Naive B cell (primary cell): ENCODE measurements at regions not wholly inside any gene's neighbourhood (a gene's known extent, or its start where the extent isn't known, plus 50 kb on each side); places are given as distances from the start of the nearest gene placed in this dataset.

Experiments
- ATAC-seq, 2 donors: fragments of 150-1000 bp; cut with Tn5 transposase; 2 replicates each; pipeline ENCODE4 v1.10.0; 2021; ENCODE audit warnings: low read depth in 2 of 2, mild to moderate bottlenecking in 2 of 2, moderate library complexity in 2 of 2
- DNase-seq: peaks from one replicate; pipeline ENCODE4 v3.0.0; 2022
- H3K27ac Mint-ChIP-seq, 6 donors: one replicate each; pipeline ENCODE4 v1.8.0; 2020 to 2022; ENCODE audit warnings: mild to moderate bottlenecking in 6 of 6, mixed read lengths in 6 of 6, moderate library complexity in 5 of 6, inconsistent platforms in 2 of 6
- H3K27me3 Mint-ChIP-seq, 3 donors: one replicate each; pipeline ENCODE4 v1.8.0; 2021 to 2022; ENCODE audit warnings: mixed read lengths in 3 of 3, mild to moderate bottlenecking in 1 of 3
- H3K36me3 Mint-ChIP-seq, 2 donors: one replicate each; pipeline ENCODE4 v1.8.0; 2020 to 2022; ENCODE audit warnings: mixed read lengths in 2 of 2, inconsistent platforms in 1 of 2, mild to moderate bottlenecking in 1 of 2
- H3K4me1 Mint-ChIP-seq, 3 donors: one replicate each; pipeline ENCODE4 v1.8.0; 2020 to 2022; ENCODE audit warnings: mixed read lengths in 3 of 3, inconsistent platforms in 1 of 3, mild to moderate bottlenecking in 1 of 3, moderate library complexity in 1 of 3
- H3K4me3 Mint-ChIP-seq, 8 donors: one replicate each; pipeline ENCODE4 v1.8.0; 2020 to 2022; ENCODE audit warnings: mild to moderate bottlenecking in 8 of 8, mixed read lengths in 8 of 8, moderate library complexity in 8 of 8, inconsistent platforms in 2 of 8
- H3K9me3 Mint-ChIP-seq, 7 donors: one replicate each; pipeline ENCODE4 v1.8.0; 2020 to 2022; ENCODE audit warnings: mixed read lengths in 7 of 7, mild to moderate bottlenecking in 5 of 7, inconsistent platforms in 2 of 7, moderate library complexity in 1 of 7

DNA sequence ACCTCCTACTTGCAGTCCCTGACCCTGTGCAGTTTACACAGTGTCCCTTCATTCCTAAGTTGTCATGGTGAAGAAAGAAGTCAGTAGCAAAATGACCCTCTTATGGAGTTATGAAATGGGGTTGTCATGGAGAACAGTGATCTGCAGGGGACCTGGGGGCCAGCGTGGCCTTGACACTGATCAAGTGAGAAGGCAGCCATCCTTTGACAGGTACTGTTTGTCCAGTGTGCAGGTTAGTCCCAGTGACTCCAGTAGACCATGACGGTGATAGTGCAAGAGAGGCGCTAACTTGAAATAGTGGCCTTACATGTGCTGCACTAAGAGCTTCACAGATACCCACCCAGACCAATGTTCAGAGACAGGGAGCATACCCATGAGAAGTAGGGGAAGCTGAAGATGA, 87.9 kb downstream of the IL12A start:
- ATAC-seq: no peak
- peaks cover 0 to 8% (median 0%) of the 10 kb centered on the region in 3 donors for H3K27me3 Mint-ChIP-seq

DNA sequence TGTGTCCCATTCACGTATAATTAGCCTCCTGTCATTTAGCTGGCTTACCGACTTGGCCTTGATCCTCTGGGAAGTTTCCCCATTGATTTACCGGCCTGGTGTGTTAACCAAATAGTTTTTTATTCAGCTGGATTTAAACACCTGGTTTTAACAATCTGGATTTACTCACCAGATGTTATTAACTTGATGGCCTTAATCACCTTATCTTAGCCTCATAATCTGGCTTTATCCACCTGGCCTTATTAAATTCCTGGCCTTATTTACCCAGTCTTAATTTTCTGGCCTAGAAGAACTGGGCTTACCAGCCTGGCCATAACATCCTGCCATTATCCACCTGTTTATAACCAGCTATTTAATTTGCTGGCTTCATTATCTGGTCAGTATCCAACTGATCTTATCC, 89.9 kb downstream of the IL12A start:
- Mint-ChIP-seq H3K4me1 (no peaks in the 10 kb centered on the region), H3K4me3 (no peak overlapping the region), H3K9me3 (peaks cover 2 to 12% (median 6%) of the 10 kb centered on the region in 7 donors), H3K27me3 (peaks cover 0 to 8% (median 0%) of the 10 kb centered on the region in 3 donors), H3K36me3 (peaks cover 0 to 9% of the 10 kb centered on the region in 2 donors), H3K27ac (no peak overlapping the region)
- no peak for DNase-seq
- no peak for ATAC-seq

More for the DNA sequence above, 87.9 kb downstream of the IL12A start:
- no peaks in the 10 kb centered on the region for H3K36me3 Mint-ChIP-seq
- H3K4me1 Mint-ChIP-seq: no peaks in the 10 kb centered on the region
- H3K4me3 Mint-ChIP-seq: no peak overlapping the region
- peaks cover 0 to 2% (median 0%) of the 10 kb centered on the region in 7 donors for H3K9me3 Mint-ChIP-seq
- no peak overlapping the region for H3K27ac Mint-ChIP-seq
- no peak for DNase-seq

DNA sequence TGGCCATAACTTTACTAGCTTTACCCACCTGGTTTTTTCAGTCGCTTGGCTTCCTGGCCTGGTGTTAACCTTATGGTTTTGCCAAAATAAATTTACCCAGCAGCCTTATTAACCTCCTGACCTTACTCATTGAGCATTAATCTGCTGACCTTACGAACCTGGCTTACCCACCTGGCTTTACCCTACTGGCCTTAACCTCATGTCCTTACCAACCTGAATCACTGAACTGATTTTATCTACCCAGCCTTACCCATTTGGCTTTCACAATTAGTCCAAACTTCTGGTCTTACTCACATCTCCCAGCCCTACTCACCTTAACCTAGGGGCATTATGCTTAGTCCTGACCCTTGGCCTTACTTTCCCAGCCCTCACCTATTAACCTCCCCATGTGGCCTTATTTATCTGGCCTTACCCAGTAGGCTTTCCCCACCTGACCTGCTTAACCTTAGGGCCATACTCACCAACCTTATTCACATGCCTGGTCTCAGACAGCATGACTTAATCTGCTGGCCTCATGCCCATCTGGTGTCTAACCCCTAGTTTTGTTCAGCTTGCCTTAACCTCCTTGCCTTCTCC, 93.4 kb downstream of the IL12A start:
- H3K4me3 Mint-ChIP-seq: no peak overlapping the region
- H3K27me3 Mint-ChIP-seq: no peaks in the 10 kb centered on the region
- no peaks in the 10 kb centered on the region for H3K4me1 Mint-ChIP-seq
- no peak for DNase-seq
- H3K9me3 Mint-ChIP-seq: peaks cover 2 to 12% (median 6%) of the 10 kb centered on the region in 7 donors
- peaks cover 0 to 9% of the 10 kb centered on the region in 2 donors for H3K36me3 Mint-ChIP-seq
- no peak for ATAC-seq
- H3K27ac Mint-ChIP-seq: no peak overlapping the region

DNA sequence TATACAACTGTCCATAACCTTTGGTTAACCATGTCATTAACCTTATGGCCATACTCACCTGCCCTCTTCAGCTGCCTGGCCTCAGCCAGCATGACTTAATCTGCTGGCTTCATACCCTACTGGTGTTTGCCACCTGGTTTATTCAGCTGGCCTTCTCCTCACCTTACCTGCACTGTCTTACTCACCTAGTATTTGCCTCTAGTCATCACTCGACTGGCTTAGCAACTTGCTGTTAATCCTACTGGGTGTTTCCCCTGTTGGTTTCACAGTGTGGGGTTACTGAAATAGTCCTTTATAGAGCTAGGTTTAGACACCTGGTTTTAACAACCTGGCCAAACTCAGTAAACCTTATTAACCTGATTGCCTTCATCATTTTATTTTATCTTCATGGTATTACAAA, 96.4 kb downstream of the IL12A start:
- peaks cover 0 to 9% of the 10 kb centered on the region in 2 donors for H3K36me3 Mint-ChIP-seq
- DNase-seq (no peak), ATAC-seq (no peak)
- no peak overlapping the region for H3K4me3 Mint-ChIP-seq
- H3K4me1 Mint-ChIP-seq: no peaks in the 10 kb centered on the region
- peaks cover 2 to 21% (median 8%) of the 10 kb centered on the region in 7 donors for H3K9me3 Mint-ChIP-seq
- no peak overlapping the region for H3K27ac Mint-ChIP-seq
- no peaks in the 10 kb centered on the region for H3K27me3 Mint-ChIP-seq

DNA sequence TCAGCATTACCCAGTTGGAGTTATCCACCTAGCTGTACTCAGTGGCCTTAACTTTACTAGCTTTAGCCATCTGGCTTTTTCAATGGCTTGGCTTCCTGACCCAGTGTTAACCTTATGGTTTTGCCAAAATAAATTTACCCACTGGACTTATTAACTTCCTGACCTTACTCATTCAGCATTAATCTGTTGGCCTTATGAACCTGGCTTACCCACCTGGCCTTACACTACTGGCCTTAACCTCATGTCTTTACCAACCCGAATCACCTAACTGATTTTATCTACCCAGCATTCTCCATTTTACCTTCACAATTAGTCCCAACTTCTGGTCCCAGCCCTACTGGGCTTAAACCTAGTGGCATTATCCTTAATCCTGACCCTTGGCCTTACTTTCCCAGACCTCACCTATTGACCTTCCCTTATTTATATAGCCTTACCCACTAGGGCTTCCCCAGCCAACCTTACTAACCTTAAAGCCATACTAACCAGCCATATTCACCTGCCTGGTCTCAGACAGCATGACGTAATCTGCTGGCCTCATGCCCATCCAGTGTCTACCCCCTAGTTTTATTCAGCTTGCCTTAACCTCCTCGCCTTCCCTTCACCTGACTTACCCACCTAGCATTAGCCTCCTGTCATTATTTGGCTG, 100.0 kb downstream of the IL12A start:
- no peaks in the 10 kb centered on the region for H3K4me1 Mint-ChIP-seq
- DNase-seq (no peak), ATAC-seq (no peak)
- peaks cover 0 to 9% (median 0%) of the 10 kb centered on the region in 7 donors for H3K9me3 Mint-ChIP-seq
- H3K4me3 Mint-ChIP-seq: no peak overlapping the region
- no peak overlapping the region for H3K27ac Mint-ChIP-seq
- H3K36me3 Mint-ChIP-seq: no peaks in the 10 kb centered on the region
- no peaks in the 10 kb centered on the region for H3K27me3 Mint-ChIP-seq

DNA sequence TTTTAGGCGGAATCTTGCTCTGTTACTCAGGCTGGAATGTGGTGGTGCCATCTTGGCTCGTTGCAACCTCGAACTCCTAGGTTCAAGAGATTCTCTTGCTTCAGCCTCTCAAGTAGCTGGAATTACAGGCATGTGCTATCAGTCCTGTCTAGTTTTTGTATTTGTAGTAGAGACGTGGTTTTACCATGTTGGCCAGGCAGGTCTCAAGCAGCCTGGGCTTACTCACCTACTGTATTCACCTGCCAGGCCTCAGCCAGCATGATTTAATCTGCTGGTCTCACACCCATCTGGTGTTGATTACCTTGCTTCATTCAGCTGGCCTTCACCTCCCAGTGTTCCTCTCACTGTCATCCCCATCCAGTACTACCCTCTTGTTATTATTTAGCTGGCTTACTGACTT, 102.0 kb downstream of the IL12A start:
- Mint-ChIP-seq H3K9me3 (peaks cover 0 to 9% (median 0%) of the 10 kb centered on the region in 7 donors), H3K36me3 (no peaks in the 10 kb centered on the region), H3K27ac (no peak overlapping the region), H3K4me1 (no peaks in the 10 kb centered on the region), H3K27me3 (no peaks in the 10 kb centered on the region), H3K4me3 (no peak overlapping the region)
- no peak for ATAC-seq
- DNase-seq: no peak

DNA sequence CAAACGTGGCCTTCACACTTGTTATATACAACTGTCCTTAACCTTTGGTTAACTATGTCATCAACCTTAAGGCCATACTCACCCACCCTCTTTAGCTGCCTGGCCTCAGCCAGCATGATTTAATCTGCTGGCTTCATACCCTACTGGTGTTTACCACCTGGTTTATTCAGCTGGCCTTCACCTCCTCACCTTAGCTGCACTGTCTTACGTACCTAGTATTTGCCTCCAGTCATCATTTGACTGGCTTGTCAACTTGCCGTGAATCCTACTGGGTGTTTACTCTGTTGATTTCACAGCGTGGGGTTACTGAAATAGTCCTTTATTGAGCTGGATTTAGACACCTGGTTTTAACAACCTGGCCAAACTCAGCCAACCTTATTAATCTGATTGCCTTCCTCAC, 102.8 kb downstream of the IL12A start:
- H3K4me3 Mint-ChIP-seq: no peak overlapping the region
- DNase-seq (no peak), ATAC-seq (no peak)
- no peak overlapping the region for H3K27ac Mint-ChIP-seq
- H3K4me1 Mint-ChIP-seq: no peaks in the 10 kb centered on the region
- peaks cover 0 to 9% (median 0%) of the 10 kb centered on the region in 7 donors for H3K9me3 Mint-ChIP-seq
- H3K27me3 Mint-ChIP-seq: no peaks in the 10 kb centered on the region
- no peaks in the 10 kb centered on the region for H3K36me3 Mint-ChIP-seq

DNA sequence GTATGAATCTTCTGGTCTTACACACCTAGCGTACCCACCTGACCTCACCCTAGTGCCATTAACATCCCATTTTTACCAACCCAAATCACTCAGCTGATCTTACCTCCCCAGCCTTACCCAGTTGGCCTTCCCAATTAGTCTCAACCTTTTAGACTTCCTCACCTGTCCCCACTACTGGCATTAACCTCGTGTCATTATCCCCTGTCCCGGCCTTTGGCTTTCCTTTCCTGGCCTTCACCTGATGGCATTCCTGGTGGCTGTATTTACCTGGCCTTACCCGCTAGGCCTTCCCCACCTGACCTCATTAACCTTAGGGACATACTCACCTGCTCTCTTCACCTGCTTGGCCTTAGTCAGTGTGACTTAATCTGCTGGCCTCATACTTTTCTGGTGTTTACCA, 104.1 kb downstream of the IL12A start:
- ATAC-seq (no peak), DNase-seq (no peak)
- Mint-ChIP-seq H3K9me3 (peaks cover 0 to 9% (median 0%) of the 10 kb centered on the region in 7 donors), H3K27ac (no peak overlapping the region), H3K4me1 (no peaks in the 10 kb centered on the region), H3K4me3 (no peak overlapping the region), H3K27me3 (no peaks in the 10 kb centered on the region), H3K36me3 (no peaks in the 10 kb centered on the region)

DNA sequence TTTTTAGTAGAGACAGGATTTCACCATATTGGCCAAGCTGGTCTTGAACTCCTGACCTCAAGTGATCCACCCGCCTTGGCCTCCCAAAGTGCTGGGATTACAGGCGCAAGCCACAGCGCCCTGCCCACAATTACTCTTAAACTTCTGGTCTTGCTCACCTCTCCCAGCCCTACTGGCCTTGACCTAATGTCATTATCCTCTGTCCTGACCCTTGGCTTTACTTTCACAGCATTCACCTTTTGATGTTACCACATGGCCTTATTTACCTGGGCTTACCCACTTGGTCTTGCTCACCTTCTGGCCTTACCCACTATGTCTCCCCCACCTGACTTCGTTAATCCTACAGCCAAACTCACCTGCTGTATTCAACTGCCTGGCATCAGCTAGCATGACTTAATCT, 105.9 kb downstream of the IL12A start:
- ATAC-seq: no peak
- Mint-ChIP-seq H3K4me3 (no peak overlapping the region), H3K27ac (no peak overlapping the region), H3K27me3 (no peaks in the 10 kb centered on the region), H3K36me3 (no peaks in the 10 kb centered on the region), H3K9me3 (no peaks in the 10 kb centered on the region), H3K4me1 (peaks cover 0 to 1% (median under 1%) of the 10 kb centered on the region in 3 donors)
- no peak for DNase-seq

DNA sequence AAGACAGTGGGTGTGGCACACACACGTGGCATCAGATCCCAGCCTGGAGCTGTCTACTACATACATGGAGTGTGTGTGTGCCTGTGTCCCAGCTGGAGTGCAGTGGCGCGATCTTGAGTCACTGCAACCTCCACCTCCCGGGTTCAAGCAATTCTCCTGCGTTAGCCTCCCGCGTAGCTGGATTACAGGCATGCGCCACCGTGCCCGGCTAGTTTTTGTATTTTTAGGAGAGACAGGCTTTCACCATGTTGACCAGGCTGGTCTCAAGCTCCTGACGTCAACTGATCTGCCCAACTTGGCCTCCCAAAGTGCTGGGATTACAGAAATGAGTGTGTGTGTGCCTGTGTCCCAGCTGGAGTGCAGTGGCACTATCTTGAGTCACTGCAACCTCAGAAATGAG, 108.8 kb downstream of the IL12A start:
- no peak for DNase-seq
- no peak for ATAC-seq
- Mint-ChIP-seq H3K4me1 (peaks cover 0 to 8% (median 6%) of the 10 kb centered on the region in 3 donors), H3K27me3 (peaks cover 0 to 12% (median 11%) of the 10 kb centered on the region in 3 donors), H3K9me3 (peaks cover 0 to 6% (median 0%) of the 10 kb centered on the region in 7 donors), H3K27ac (no peak overlapping the region), H3K4me3 (no peak overlapping the region), H3K36me3 (no peaks in the 10 kb centered on the region)

DNA sequence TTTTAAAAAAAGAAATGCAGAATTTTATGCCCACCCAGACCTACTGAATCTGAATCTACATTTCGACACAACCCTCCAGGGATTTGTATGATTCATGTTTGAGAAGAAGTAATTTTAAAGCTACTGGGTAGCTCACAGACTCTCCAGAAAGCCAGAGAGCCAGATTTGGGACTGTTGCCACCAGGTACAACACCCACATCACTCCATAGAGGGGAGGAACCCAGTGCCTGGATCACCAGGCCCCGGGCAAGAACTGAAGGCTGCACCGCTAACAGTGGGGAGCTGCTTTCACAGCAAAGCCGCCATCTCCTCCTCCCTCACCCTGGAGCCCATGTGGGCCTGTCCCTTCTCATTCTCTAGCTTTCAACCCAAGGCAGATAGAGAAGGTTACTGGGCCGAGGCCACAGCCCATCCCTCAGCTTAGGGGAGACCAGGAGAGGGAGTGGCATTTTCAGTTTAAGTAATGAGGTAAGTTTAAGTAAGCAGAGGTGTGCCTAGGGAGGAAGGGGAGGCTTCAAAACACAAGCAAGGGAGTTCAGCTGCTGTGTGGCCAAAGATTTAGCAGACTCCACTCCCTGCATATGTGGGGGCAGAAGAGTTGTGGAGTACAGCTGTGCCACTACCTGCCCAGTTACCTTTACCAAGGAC, 109.8 kb downstream of the IL12A start:
- Mint-ChIP-seq H3K27ac (no peak overlapping the region), H3K27me3 (peaks cover 0 to 12% (median 11%) of the 10 kb centered on the region in 3 donors), H3K9me3 (peaks cover 0 to 6% (median 0%) of the 10 kb centered on the region in 7 donors), H3K36me3 (no peaks in the 10 kb centered on the region), H3K4me3 (no peak overlapping the region), H3K4me1 (peaks cover 0 to 8% (median 6%) of the 10 kb centered on the region in 3 donors)
- DNase-seq: no peak
- no peak for ATAC-seq

DNA sequence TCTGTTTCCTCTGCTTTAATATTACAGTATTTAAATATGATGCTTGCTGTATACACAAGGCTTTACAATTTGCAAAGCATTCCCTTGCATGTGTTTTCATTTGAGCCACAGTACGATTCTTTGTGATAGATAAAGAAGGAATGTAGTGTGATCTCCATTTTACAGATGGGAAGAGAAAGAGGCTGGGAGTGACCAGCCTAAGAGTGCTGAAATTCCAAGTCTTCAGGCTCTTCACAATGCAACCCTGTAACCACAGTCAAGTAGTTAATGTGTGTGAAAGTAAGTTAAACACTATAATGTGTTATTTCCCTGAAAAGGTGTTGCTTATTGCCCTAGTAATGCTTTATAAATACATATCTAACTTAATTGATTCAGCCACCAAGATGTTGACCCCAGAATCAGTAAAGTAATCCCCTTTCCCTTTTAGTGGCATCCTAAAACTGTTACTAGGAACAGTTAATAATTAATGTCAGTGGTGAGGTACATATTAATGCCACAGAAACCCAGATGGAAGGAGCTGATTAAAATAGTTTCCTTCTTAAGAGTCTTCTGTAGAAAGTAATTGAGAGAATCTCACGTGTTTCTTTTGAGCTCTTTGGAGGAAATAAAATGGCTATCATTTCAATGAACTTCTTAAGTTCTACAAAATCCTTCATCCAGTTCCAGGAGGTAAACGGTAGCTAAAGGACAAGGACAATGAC, 110.4 kb downstream of the IL12A start:
- H3K27me3 Mint-ChIP-seq: peaks cover 0 to 12% (median 11%) of the 10 kb centered on the region in 3 donors
- no peak overlapping the region for H3K27ac Mint-ChIP-seq
- H3K4me3 Mint-ChIP-seq: no peak overlapping the region
- H3K4me1 Mint-ChIP-seq: peaks cover 0 to 8% (median 6%) of the 10 kb centered on the region in 3 donors
- ATAC-seq (no peak), DNase-seq (no peak)
- H3K9me3 Mint-ChIP-seq: peaks cover 0 to 6% (median 0%) of the 10 kb centered on the region in 7 donors
- no peaks in the 10 kb centered on the region for H3K36me3 Mint-ChIP-seq

DNA sequence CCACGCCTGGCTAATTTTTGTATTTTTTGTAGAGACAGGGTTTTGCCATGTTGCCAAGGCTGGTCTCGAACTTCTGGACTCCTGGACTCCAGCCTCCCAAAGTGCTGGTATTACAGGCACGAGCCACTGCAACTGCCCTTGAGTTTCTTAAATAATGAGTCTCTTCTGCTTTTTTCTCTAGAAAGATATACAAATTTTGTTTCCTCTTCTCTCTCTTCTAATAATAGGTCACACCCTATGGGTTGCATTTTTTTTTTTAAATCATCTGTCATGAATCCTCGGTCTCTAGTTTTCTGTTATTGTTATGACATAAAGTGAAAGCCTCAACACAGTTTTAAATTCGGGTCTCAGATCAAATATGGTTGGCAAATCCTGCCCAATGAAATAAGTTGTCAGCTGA, 111.2 kb downstream of the IL12A start:
- Mint-ChIP-seq H3K27me3 (peaks cover 0 to 12% (median 11%) of the 10 kb centered on the region in 3 donors), H3K9me3 (peaks cover 0 to 6% (median 0%) of the 10 kb centered on the region in 7 donors)

More for the DNA sequence above, 111.2 kb downstream of the IL12A start:
- DNase-seq (no peak), ATAC-seq (no peak)
- Mint-ChIP-seq H3K27ac (peak overlapping the region in 1 of 6 donors; percentile 28), H3K4me1 (peaks cover 0 to 8% (median 6%) of the 10 kb centered on the region in 3 donors), H3K4me3 (no peak overlapping the region), H3K36me3 (no peaks in the 10 kb centered on the region)
